CD4-positive, CD25-positive, alpha-beta regulatory T cell (primary cell): ENCODE measurements at regions not wholly inside any gene's neighbourhood (a gene's known extent, or its start where the extent isn't known, plus 50 kb on each side); places are given as distances from the start of the nearest gene placed in this dataset.

Source experiments
- ATAC-seq, 2 donors: fragments of 150-1000 bp; cut with Tn5 transposase; one replicate each; pipeline ENCODE4 v1.10.0; 2021; ENCODE audit warnings: low read depth in 2 of 2, moderate number of reproducible peaks in 2 of 2, moderate library complexity in 1 of 2
- DNase-seq, 3 donors: peaks; one replicate each; pipeline versions ENCODE4 v3.0.0 to v3.0.0-alpha.2; 2012 to 2022; ENCODE audit warnings: mixed read lengths in 1 of 3
- H3K27ac ChIP-seq: one replicate; pipeline ENCODE4 v1.7.0; 2013; ENCODE audit warnings: mild to moderate bottlenecking, low read length; ENCODE audit not compliant: insufficient read depth, poor library complexity, severe bottlenecking
- H3K27me3 ChIP-seq: one replicate; pipeline ENCODE4 v1.7.0; 2013; ENCODE audit warnings: low read length; ENCODE audit not compliant: control insufficient read depth, insufficient read depth
- H3K36me3 ChIP-seq: one replicate; pipeline ENCODE4 v1.7.0; 2013; ENCODE audit warnings: mild to moderate bottlenecking, low read length, moderate library complexity; ENCODE audit not compliant: control insufficient read depth, insufficient read depth
- H3K4me1 ChIP-seq: 2 replicates; pipeline ENCODE4 v1.7.0; 2013; ENCODE audit warnings: mild to moderate bottlenecking, low read length; ENCODE audit not compliant: insufficient read depth, control insufficient read depth, poor library complexity, severe bottlenecking
- H3K4me3 ChIP-seq: one replicate; pipeline ENCODE4 v1.7.0; 2013; ENCODE audit warnings: low read depth, mild to moderate bottlenecking, low read length, moderate library complexity
- H3K9me3 ChIP-seq, 2 experiments: 1 replicate in 1 of 2; 2 replicates in 1 of 2; pipeline ENCODE4 v1.7.0; 2013; ENCODE audit warnings: low read length in 2 of 2, mild to moderate bottlenecking in 1 of 2, moderate library complexity in 1 of 2; ENCODE audit not compliant: control insufficient read depth in 2 of 2
- H3K27ac Mint-ChIP-seq, 3 donors: one replicate each; pipeline ENCODE4 v1.8.0; 2020 to 2022; ENCODE audit warnings: mild to moderate bottlenecking in 3 of 3, mixed read lengths in 3 of 3, moderate library complexity in 2 of 3
- H3K27me3 Mint-ChIP-seq: one replicate; pipeline ENCODE4 v1.8.0; 2022; ENCODE audit warnings: mild to moderate bottlenecking, mixed read lengths
- H3K36me3 Mint-ChIP-seq: one replicate; pipeline ENCODE4 v1.8.0; 2020; ENCODE audit warnings: mixed read lengths
- H3K4me1 Mint-ChIP-seq, 4 donors: one replicate each; pipeline ENCODE4 v1.8.0; 2020 to 2022; ENCODE audit warnings: mixed read lengths in 4 of 4, mild to moderate bottlenecking in 1 of 4
- H3K4me3 Mint-ChIP-seq, 4 donors: one replicate each; pipeline ENCODE4 v1.8.0; 2020 to 2022; ENCODE audit warnings: mild to moderate bottlenecking in 4 of 4, mixed read lengths in 4 of 4, moderate library complexity in 3 of 4
- H3K9me3 Mint-ChIP-seq, 7 donors: one replicate each; pipeline ENCODE4 v1.8.0; 2020 to 2022; ENCODE audit warnings: mixed read lengths in 7 of 7, mild to moderate bottlenecking in 3 of 7, moderate library complexity in 2 of 7

GRCh38 chr15:70461992-70462391 lies 301.4 kb downstream of the UACA start:
- Mint-ChIP-seq H3K36me3 (no peaks in the 10 kb centered on the region), H3K9me3 (no peaks in the 10 kb centered on the region), H3K4me1 (peaks cover 0 to 6% (median 4%) of the 10 kb centered on the region in 4 donors), H3K27me3 (peaks cover 16% of the 10 kb centered on the region), H3K4me3 (no peak overlapping the region), H3K27ac (peak overlapping the region in 1 of 3 donors; percentile 26)
- Histone ChIP-seq H3K36me3 (no peaks in the 10 kb centered on the region), H3K9me3 (no peaks in the 10 kb centered on the region), H3K27me3 (peaks cover 5% of the 10 kb centered on the region), H3K4me1 (no peaks in the 10 kb centered on the region), H3K27ac (no peak overlapping the region), H3K4me3 (no peak overlapping the region)
- DNase-seq (no peak), ATAC-seq (no peak)

- H3K27me3 ChIP-seq, result peaks cover 5% of the 10 kb centered on the region
- H3K4me3 ChIP-seq, result no peak overlapping the region
- DNase-seq, result no peak
- H3K27ac ChIP-seq, result no peak overlapping the region
- ATAC-seq, result no peak
- peaks cover 14% of the 10 kb centered on the region for H3K27me3 Mint-ChIP-seq
- peaks cover 0 to 6% (median 3%) of the 10 kb centered on the region in 4 donors for H3K4me1 Mint-ChIP-seq
- H3K36me3 Mint-ChIP-seq, result no peaks in the 10 kb centered on the region
- H3K4me3 Mint-ChIP-seq, result no peak overlapping the region
- H3K9me3 Mint-ChIP-seq, result no peaks in the 10 kb centered on the region
- H3K36me3 ChIP-seq, result no peaks in the 10 kb centered on the region
- H3K9me3 ChIP-seq, result no peaks in the 10 kb centered on the region
- no peaks in the 10 kb centered on the region for H3K4me1 ChIP-seq
- H3K27ac Mint-ChIP-seq, result no peak overlapping the region
These were observed 302.3 kb downstream of the UACA start for GRCh38 chr15:70461017-70461416.

- H3K27ac ChIP-seq, result no peak overlapping the region
- Mint-ChIP-seq H3K27ac (no peak overlapping the region), H3K4me3 (no peak overlapping the region), H3K27me3 (peaks cover 14% of the 10 kb centered on the region), H3K36me3 (no peaks in the 10 kb centered on the region), H3K4me1 (peaks cover 0 to 6% (median 3%) of the 10 kb centered on the region in 4 donors), H3K9me3 (no peaks in the 10 kb centered on the region)
- H3K4me1 ChIP-seq, result no peaks in the 10 kb centered on the region
- DNase-seq, result no peak
- no peak overlapping the region for H3K4me3 ChIP-seq
- H3K36me3 ChIP-seq, result no peaks in the 10 kb centered on the region
- no peak for ATAC-seq
- H3K27me3 ChIP-seq, result peaks cover 5% of the 10 kb centered on the region
- H3K9me3 ChIP-seq, result no peaks in the 10 kb centered on the region
These were observed 304.0 kb downstream of the UACA start for GRCh38 chr15:70459312-70459711.

GRCh38 chr15:70453766-70454165 lies 309.6 kb downstream of the UACA start:
- H3K9me3 Mint-ChIP-seq, result no peaks in the 10 kb centered on the region
- DNase-seq, result no peak
- peaks cover 18% of the 10 kb centered on the region for H3K4me1 ChIP-seq

GRCh38 chr15:70453238-70453637 lies 310.1 kb downstream of the UACA start:
- no peak for ATAC-seq
- peaks cover 22% of the 10 kb centered on the region for H3K4me1 ChIP-seq
- Mint-ChIP-seq H3K27me3 (peaks cover 12% of the 10 kb centered on the region), H3K36me3 (no peaks in the 10 kb centered on the region), H3K4me1 (peaks cover 0 to 35% (median 12%) of the 10 kb centered on the region in 4 donors), H3K9me3 (no peaks in the 10 kb centered on the region), H3K27ac (peak overlapping the region in 1 of 3 donors; percentile 28), H3K4me3 (no peak overlapping the region)
- H3K36me3 ChIP-seq, result no peaks in the 10 kb centered on the region
- no peak overlapping the region for H3K4me3 ChIP-seq
- H3K27ac ChIP-seq, result no peak overlapping the region
- H3K9me3 ChIP-seq, result no peaks in the 10 kb centered on the region
- no peaks in the 10 kb centered on the region for H3K27me3 ChIP-seq
- no peak for DNase-seq

More at GRCh38 chr15:70453766-70454165, 309.6 kb downstream of the UACA start:
- Histone ChIP-seq H3K36me3 (no peaks in the 10 kb centered on the region), H3K27ac (no peak overlapping the region), H3K27me3 (no peaks in the 10 kb centered on the region), H3K9me3 (no peaks in the 10 kb centered on the region), H3K4me3 (no peak overlapping the region)
- ATAC-seq, result no peak
- H3K36me3 Mint-ChIP-seq, result no peaks in the 10 kb centered on the region
- H3K27ac Mint-ChIP-seq, result peak overlapping the region in 1 of 3 donors; percentile 38
- H3K27me3 Mint-ChIP-seq, result peaks cover 12% of the 10 kb centered on the region
- no peak overlapping the region for H3K4me3 Mint-ChIP-seq
- peaks cover 0 to 30% (median 11%) of the 10 kb centered on the region in 4 donors for H3K4me1 Mint-ChIP-seq

- peak; percentile 80 to 82 for ATAC-seq
These were observed 311.3 kb downstream of the UACA start for GRCh38 chr15:70451821-70452653.

GRCh38 chr15:70450142-70450443 lies 313.3 kb downstream of the UACA start:
- Mint-ChIP-seq H3K9me3 (peaks cover 0 to 1% (median 0%) of the 10 kb centered on the region in 7 donors), H3K27ac (no peak overlapping the region), H3K27me3 (peaks cover 20% of the 10 kb centered on the region), H3K36me3 (no peaks in the 10 kb centered on the region), H3K4me3 (no peak overlapping the region), H3K4me1 (peaks cover 0 to 50% (median 24%) of the 10 kb centered on the region in 4 donors)
- peaks cover 28% of the 10 kb centered on the region for H3K4me1 ChIP-seq
- no peaks in the 10 kb centered on the region for H3K27me3 ChIP-seq
- no peak for ATAC-seq
- H3K36me3 ChIP-seq, result no peaks in the 10 kb centered on the region
- H3K27ac ChIP-seq, result no peak overlapping the region
- H3K9me3 ChIP-seq, result no peaks in the 10 kb centered on the region
- no peak overlapping the region for H3K4me3 ChIP-seq
- DNase-seq, result no peak

More at GRCh38 chr15:70451821-70452653, 311.3 kb downstream of the UACA start:
- Histone ChIP-seq H3K27me3 (no peaks in the 10 kb centered on the region), H3K27ac (no peak overlapping the region), H3K4me1 (peaks cover 28% of the 10 kb centered on the region), H3K9me3 (no peaks in the 10 kb centered on the region), H3K4me3 (no peak overlapping the region), H3K36me3 (no peaks in the 10 kb centered on the region)
- Mint-ChIP-seq H3K36me3 (no peaks in the 10 kb centered on the region), H3K9me3 (no peaks in the 10 kb centered on the region), H3K4me1 (peaks cover 0 to 46% (median 22%) of the 10 kb centered on the region in 4 donors), H3K27ac (peak overlapping the region; percentile 15 to 67 (median 48)), H3K27me3 (peaks cover 17% of the 10 kb centered on the region), H3K4me3 (peak overlapping the region in 3 of 4 donors; percentile 15 to 31 (median 29))
- DNase-seq, result peak in 1 of 3 donors; percentile 91
